Esophagus squamous epithelium (tissue), 4 donors: ENCODE measurements at regions not wholly inside any gene's neighbourhood (a gene's known extent, or its start where the extent isn't known, plus 50 kb on each side); places are given as distances from the start of the nearest gene placed in this dataset.

Experiments
- POLR2A ChIP-seq, 4 donors: fragments of 450-650 bp; IDR thresholded peaks; one replicate each; pipeline ENCODE4 v1.6.1; 2017; ENCODE audit warnings: antibody characterized with exemption in 4 of 4, mild to moderate bottlenecking in 4 of 4, moderate library complexity in 3 of 4
- TF ChIP-seq, protein P1 (sequence below), 6 experiments: fragments of 450-650 bp in 4 of 6; fragments of 200-600 bp in 2 of 6; sonication (generic) in 2 of 6; IDR thresholded peaks; one replicate each; pipeline ENCODE4 v1.5.1; 2016 to 2019; ENCODE audit warnings: antibody characterized with exemption in 6 of 6, mild to moderate bottlenecking in 4 of 6, moderate library complexity in 4 of 6

GRCh38 chr2:4869154-4869553, 823.0 kb upstream of the SOX11 start:
- TF ChIP-seq, protein P1, sequence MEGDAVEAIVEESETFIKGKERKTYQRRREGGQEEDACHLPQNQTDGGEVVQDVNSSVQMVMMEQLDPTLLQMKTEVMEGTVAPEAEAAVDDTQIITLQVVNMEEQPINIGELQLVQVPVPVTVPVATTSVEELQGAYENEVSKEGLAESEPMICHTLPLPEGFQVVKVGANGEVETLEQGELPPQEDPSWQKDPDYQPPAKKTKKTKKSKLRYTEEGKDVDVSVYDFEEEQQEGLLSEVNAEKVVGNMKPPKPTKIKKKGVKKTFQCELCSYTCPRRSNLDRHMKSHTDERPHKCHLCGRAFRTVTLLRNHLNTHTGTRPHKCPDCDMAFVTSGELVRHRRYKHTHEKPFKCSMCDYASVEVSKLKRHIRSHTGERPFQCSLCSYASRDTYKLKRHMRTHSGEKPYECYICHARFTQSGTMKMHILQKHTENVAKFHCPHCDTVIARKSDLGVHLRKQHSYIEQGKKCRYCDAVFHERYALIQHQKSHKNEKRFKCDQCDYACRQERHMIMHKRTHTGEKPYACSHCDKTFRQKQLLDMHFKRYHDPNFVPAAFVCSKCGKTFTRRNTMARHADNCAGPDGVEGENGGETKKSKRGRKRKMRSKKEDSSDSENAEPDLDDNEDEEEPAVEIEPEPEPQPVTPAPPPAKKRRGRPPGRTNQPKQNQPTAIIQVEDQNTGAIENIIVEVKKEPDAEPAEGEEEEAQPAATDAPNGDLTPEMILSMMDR (IDR thresholded peaks at IDR 0.05): no peak
- TF ChIP-seq POLR2A (IDR thresholded peaks at IDR 0.05): no peak
